ENCODE measurements at regions not wholly inside any gene's neighbourhood (a gene's known extent, or its start where the extent isn't known, plus 50 kb on each side); places are given as distances from the start of the nearest gene placed in this dataset.
"Not testable (repeated sequence)": the region's sequence is repeated elsewhere in the genome, so short reads cannot be mapped to it uniquely, and the experiment has no call there.

DNA sequence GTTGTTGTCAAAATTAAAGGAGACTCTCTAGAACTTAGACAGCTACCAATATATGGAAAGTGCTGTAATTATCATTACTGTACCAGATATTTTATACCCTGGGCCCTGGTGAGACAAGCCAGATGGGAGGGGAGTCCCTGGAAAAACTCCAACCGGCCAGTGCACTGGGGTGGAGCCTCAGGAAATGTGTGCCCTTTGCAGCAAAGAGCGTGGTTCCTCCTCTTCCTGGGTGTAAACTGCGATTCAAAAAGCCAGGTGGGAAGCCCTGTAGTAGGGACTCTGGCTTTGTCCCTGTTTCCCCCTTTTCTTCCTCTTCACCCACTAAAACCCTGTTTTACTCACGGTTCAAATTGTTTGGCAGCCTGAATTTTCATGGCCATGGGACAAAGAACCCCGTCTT, 812.3 kb downstream of the PLA2G4A start:
- no peak for ATAC-seq

DNA sequence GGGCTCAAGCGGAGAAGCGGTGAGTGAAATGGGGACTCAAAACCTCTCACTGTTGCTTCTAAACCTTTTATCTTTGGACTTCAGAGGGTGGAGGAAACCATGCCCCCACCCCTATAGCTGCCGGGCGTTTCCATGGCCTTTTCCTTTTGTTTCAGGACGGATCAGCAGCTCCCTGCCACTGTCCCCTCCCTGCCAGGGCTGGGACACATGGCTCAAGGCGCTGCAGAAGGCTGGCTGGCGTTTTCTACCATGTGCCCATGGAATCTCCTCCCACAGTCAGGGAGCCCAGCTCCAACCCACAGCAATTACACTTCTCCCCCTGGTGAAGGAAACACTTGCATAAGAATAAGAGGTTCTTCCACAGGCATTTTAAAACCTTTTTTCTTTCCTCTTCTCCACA, 812.7 kb downstream of the PLA2G4A start:
- ATAC-seq: no peak

DNA sequence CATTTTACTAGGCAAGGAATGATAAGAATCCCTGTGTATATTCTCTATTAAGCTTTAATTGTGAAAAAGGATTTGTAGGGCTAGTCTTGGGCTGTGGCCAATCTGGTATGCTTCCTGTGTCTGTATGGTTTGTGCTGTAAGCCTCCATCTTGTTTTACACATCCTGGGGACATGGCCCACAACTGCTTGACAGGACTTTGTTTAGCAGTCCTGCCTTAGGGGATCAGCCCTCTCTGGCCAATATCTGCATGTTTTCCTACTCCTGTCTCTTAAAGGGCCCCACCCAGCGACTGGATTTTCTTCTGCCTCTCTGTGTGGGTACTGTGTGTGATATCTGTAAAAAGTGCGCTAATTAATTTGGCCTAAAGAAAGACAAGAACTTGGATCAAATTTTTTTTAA, 813.2 kb downstream of the PLA2G4A start:
- ATAC-seq: no peak

DNA sequence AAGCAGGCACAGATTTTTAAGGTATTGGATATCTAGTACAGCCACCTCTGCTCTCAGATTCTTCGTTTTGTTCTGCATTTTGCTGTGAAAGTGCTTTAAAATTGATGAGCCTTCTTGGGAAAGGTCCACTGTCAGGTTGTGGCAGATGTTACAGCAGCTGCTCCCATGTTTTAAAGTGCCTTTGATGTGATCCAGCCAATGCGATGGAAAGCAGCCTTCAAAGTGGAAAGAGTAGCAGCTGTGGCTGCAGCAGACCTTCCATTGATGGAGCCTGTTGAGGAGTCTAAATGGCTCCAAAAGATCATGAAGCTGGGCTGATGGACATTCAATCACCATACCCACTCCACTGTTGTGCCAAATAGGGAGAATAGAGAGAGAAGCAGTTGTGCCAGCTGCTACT, 816.9 kb downstream of the PLA2G4A start:
- ATAC-seq: no peak

- no peak for ATAC-seq
These were observed 817.9 kb downstream of the PLA2G4A start for GRCh38 chr1:187646536-187647107.

DNA sequence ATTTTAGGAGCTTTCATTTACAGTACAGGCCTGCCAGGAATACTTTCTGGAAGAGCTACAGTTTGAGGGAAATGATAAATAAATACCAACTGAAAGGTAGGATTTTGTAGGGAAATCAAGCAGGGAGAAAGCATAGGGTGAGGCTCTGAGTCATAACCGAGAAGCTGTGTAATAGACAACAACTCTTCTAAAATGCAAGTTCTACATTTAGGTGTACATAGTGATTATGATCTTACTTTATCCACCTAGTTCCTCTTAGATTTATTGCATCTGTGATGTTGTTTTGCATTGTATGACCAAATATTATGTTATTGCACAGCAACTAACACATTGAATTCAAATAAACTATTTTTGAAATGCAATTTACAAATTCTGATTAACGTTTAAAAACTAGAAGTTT, 819.3 kb downstream of the PLA2G4A start:
- no peak for ATAC-seq

- ATAC-seq: no peak
These were observed 825.9 kb downstream of the PLA2G4A start for GRCh38 chr1:187654635-187655034.

GRCh38 chr1:187655104-187655503, 826.4 kb downstream of the PLA2G4A start:
- ATAC-seq: no peak

GRCh38 chr1:187665483-187665882, 836.7 kb downstream of the PLA2G4A start:
- no peak for ATAC-seq

GRCh38 chr1:187680823-187681222, 852.1 kb downstream of the PLA2G4A start:
- no peak for ATAC-seq

DNA sequence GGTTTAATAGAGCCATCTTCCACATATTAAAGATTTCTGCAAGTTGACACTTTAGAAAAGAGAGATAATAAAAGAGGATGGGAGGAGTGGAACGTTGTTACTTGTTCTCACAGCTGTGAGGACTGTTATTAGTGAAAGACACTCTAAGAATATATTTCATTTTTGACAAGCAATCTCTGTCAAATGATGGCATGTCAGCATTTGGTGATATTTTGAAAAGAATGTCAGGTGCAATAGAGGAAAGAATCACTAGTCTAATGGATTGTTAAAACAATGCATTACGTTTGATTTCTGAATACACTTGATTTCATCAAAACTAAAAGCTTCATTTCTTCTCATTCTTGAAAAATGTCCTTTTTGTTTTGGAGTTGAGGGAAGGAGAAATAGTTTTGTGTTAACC, 853.4 kb downstream of the PLA2G4A start:
- ATAC-seq: no peak

GRCh38 chr1:187685333-187685732, 856.6 kb downstream of the PLA2G4A start:
- no peak for ATAC-seq

GRCh38 chr1:187689129-187689528, 860.4 kb downstream of the PLA2G4A start:
- no peak for ATAC-seq

GRCh38 chr1:187691439-187691838, 862.7 kb downstream of the PLA2G4A start:
- peak in 1 of 2 donors; percentile 41 for ATAC-seq

GRCh38 chr1:187692799-187693198, 864.0 kb downstream of the PLA2G4A start:
- ATAC-seq: no peak

- no peak for ATAC-seq
These were observed 867.3 kb downstream of the PLA2G4A start for GRCh38 chr1:187696073-187696472.

- not testable (repeated sequence) for ATAC-seq
These were observed 874.7 kb downstream of the PLA2G4A start for GRCh38 chr1:187703138-187704130.

- no peak for ATAC-seq
These were observed 885.7 kb downstream of the PLA2G4A start for GRCh38 chr1:187714470-187714869.

GRCh38 chr1:187715483-187715882, 886.7 kb downstream of the PLA2G4A start:
- ATAC-seq: no peak

DNA sequence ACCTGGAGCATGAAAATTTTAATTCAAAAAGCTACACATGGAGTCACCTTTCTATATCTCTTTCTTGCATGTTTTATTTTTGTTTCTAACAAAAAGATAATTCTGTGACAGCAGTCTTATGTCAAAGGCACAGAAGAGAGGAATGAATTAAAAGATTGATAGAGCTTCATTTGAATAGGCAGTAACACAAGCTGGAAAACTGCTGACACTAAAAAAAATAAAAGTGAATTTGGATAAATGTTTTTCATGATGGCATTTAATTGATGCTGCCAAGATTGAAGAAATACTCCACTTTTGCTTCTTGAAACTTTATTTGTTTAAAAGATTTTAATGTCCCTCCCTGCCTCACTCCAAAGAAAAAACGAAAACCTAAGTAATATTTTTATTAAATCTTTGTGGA, 887.4 kb downstream of the PLA2G4A start:
- no peak for ATAC-seq

- no peak for ATAC-seq
These were observed 889.8 kb downstream of the PLA2G4A start for GRCh38 chr1:187718527-187718926.

DNA sequence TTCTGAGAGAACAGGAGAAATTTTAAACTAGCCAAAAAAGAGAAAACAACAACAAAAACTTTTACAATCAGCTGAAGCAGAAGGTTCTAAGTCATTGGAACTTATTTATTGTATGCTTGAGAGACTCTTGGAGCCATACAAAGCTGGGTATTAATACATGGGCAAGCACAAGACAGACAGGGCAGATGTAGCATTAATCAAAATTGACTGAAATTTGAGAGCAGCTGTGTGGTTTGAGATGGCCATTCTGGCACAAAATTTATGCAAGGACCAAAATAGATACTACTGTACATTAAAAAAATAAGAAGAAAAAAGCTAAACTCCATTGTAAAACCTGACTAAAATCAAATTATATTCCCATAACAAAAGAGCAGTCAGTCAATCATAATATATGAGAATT, 892.5 kb downstream of the PLA2G4A start:
- no peak for ATAC-seq

DNA sequence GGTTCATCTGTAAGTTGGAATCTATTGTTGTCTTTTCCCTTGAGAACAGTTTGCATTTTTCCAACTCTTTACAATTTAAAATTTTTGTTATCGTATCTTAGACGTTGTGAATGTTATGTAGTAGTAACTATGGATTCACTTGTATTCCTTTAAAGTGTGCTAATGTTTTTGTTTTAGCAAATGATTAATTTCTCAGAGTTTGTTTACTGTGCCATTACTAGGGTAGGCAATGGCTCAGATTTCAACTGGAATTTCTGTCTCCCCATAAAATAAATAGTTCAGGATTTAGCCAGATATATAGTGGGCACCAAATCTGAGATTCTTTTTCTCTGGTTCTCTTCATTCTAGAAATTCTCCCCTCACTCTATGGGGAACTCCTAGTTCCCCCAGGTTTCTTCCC, 896.5 kb downstream of the PLA2G4A start:
- no peak for ATAC-seq

DNA sequence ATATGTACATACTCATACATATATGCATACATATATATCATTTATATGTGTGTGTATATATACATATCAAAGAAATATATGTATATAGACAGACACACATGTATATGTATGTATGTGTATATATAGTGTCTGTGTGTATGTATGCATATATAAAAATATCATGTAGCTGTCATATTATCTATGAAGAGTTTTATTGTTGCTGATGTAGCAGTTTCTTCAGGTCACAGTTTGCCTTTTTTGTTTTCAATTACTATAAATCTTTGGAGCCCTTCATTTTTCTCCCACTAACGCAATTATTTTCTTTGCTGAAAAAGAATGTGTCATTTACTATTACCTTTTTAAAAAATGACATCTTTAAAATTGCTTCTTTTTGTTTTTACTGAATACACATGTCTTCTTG, 904.5 kb downstream of the PLA2G4A start:
- ATAC-seq: no peak
